Effector memory CD8-positive, alpha-beta T cell (primary cell): ENCODE measurements at regions not wholly inside any gene's neighbourhood (a gene's known extent, or its start where the extent isn't known, plus 50 kb on each side); places are given as distances from the start of the nearest gene placed in this dataset.

Experiments used
- ATAC-seq: fragments of 150-1000 bp; cut with Tn5 transposase; replicated peaks from 2 replicates; pipeline ENCODE4 v1.10.0; 2021; ENCODE audit warnings: mild to moderate bottlenecking, moderate library complexity
- DNase-seq, 3 experiments: peaks; one replicate each; pipeline ENCODE4 v3.0.0; 2021
- H3K27ac Mint-ChIP-seq, 2 donors: one replicate each; pipeline ENCODE4 v1.8.0; 2022; ENCODE audit warnings: mild to moderate bottlenecking in 2 of 2, mixed read lengths in 2 of 2, moderate library complexity in 2 of 2
- H3K27me3 Mint-ChIP-seq, 2 donors: one replicate each; pipeline ENCODE4 v1.8.0; 2022; ENCODE audit warnings: mixed read lengths in 2 of 2
- H3K36me3 Mint-ChIP-seq: one replicate; pipeline ENCODE4 v1.8.0; 2022; ENCODE audit warnings: mild to moderate bottlenecking, moderate library complexity, mixed read lengths; ENCODE audit not compliant: insufficient read depth
- H3K4me1 Mint-ChIP-seq, 2 donors: one replicate each; pipeline ENCODE4 v1.8.0; 2022; ENCODE audit warnings: low read depth in 2 of 2, mixed read lengths in 2 of 2
- H3K4me3 Mint-ChIP-seq, 2 donors: one replicate each; pipeline ENCODE4 v1.8.0; 2022; ENCODE audit warnings: mild to moderate bottlenecking in 2 of 2, mixed read lengths in 2 of 2, moderate library complexity in 2 of 2
- H3K9me3 Mint-ChIP-seq, 2 donors: one replicate each; pipeline ENCODE4 v1.8.0; 2022; ENCODE audit warnings: mixed read lengths in 2 of 2

DNA sequence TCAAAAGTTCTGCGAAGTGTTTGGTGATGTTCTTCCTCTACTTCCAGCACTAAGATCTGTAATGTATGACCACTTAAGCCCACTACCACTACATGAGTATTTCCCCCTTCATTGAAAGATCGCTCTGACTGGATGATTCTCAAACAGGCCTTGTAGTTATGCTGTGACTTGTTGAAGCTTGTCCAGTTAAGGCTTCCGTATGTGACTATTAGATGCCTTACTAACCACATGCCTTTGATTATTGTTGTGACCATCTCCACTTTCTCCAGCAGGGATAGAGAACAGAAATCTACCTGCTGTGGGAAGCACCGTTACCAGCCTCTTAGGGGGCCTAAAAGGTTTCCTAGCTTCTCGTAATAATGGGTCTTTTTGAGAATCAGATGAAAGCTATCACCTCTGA is 81.1 kb downstream of the NOC3L start:
- H3K27ac Mint-ChIP-seq = no peak overlapping the region
- no peak for ATAC-seq
- peaks cover 16 to 42% of the 10 kb centered on the region in 2 donors for H3K27me3 Mint-ChIP-seq
- H3K36me3 Mint-ChIP-seq = no peaks in the 10 kb centered on the region
- H3K4me1 Mint-ChIP-seq = peaks cover 7 to 8% of the 10 kb centered on the region in 2 donors
- no peaks in the 10 kb centered on the region for H3K9me3 Mint-ChIP-seq
- H3K4me3 Mint-ChIP-seq = no peak overlapping the region
- DNase-seq = no peak

DNA sequence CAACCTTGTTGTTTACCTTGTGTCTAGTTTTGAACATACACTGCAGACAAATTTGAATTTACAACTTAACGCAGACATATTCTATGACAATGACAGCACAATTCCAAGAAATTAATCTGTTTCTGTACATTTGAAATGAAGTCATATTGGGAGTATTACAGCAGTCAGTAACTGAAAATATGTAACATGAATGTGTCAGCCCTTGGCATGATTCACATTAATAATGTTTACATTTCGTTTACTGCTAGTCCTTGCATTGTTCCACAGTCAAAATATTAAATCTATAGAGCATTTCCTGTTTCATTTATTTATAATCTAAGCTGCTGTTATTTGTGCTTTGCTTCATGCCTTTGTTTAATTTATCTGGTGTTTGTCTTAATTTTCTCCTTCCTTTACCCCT is 80.4 kb downstream of the NOC3L start:
- Mint-ChIP-seq H3K27me3 (peaks cover 16 to 35% of the 10 kb centered on the region in 2 donors), H3K9me3 (no peaks in the 10 kb centered on the region), H3K4me1 (peaks cover 7 to 8% of the 10 kb centered on the region in 2 donors), H3K36me3 (no peaks in the 10 kb centered on the region), H3K4me3 (no peak overlapping the region), H3K27ac (no peak overlapping the region)
- DNase-seq (no peak), ATAC-seq (no peak)
